CD4-positive, alpha-beta T cell treated with Interleukin-12 subunit alpha and Interleukin-12 subunit beta, for 1 hour (primary cell): ENCODE measurements at regions not wholly inside any gene's neighbourhood (a gene's known extent, or its start where the extent isn't known, plus 50 kb on each side); places are given as distances from the start of the nearest gene placed in this dataset.

Experiments used
- DNase-seq: peaks from one replicate; pipeline ENCODE4 v3.0.0-alpha.2; 2020

DNA sequence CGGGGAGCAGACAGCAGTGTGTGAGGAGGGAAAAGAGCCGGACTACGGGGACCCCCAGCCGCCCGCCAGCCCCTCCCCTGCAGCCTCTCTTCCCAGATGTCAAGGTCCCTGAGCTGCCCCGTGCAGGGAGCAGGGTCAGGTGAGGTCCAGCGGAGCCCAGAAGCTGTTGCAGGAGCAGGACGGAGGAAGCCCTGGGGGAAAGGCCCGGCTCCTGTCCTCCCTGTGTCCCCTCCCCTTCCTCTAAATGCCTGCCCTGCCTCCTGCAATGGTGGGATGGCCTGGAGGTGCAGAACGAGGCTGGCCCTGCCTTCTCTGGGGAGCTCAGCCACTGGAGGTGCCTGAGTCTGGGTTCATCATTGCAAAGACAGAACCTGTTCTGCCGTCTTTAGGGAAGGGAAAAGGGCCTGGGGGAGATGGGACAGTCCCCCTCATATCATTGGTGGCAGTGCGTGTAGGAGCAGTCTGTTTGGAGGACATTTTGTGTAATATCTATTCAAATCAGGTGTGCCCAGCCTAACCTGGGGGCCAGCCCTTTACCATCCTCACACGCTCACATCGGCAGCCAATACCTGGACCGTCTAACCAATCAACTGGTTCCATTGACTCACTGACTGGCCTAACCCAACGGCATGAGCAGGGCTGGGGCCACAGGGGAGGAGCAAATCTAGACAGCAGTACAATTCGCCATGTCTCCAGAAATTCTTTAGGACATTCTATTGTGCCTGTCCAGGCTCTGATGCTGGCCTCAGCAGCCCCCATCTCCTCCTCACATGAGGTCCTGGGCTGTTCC is 364.1 kb upstream of the SFSWAP start:
- DNase-seq = no peak

DNA sequence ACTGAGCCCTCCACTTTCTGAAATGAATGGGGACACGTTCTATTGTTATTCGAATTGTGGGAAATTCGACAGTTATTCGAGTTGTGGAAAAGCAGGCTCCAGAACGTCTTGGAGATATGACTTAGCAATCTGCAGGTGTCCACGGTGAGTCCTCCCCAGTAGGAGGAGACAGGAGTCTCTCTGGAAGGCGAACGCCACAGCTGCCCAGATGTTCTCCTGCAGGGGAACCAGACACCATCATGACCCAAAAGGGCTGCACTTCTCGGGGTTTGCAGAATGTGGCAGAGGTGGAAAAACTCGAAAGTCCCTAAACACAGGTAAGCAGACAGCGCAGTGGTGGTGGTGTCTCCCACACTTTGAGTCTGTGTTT is 363.6 kb upstream of the SFSWAP start:
- DNase-seq = no peak

DNA sequence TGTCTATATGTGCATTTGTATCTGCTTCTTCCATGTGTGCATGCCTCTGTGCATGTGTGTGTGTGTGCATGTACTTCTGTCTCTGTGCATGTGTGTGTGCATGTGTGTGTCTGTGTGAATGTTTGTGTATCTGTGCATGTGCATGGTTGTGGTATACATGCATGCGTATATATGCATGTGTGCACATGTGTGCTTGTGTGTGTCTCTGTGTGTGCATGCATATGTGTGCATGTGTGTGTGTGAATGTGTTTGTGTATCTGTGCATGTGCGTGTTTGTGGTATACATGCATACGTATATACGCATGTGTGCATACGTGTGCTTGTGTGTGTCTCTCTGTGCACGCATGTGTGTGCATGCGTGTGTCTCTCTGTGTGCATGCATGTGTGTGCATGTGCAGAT is 363.2 kb upstream of the SFSWAP start:
- no peak for DNase-seq

DNA sequence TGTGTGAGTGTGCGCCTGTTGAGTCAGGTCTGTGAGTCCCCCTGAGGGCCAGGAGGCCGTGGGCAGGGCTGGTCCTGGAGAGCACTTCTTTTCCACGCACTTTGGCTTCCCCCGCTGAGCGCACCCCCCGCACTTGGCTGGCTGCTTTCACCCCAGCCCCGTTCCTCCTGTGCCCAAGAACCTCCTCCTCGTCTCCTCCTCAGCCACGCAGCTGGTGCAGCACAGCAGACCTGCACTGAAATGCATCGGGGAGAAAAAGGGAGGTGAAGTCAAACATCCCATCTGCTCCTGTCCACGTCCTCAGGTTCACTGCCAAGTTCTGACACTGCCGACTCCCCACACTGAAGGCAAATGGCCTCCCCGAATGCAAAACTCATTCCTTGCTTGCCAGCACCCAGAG is 362.7 kb upstream of the SFSWAP start:
- no peak for DNase-seq

DNA sequence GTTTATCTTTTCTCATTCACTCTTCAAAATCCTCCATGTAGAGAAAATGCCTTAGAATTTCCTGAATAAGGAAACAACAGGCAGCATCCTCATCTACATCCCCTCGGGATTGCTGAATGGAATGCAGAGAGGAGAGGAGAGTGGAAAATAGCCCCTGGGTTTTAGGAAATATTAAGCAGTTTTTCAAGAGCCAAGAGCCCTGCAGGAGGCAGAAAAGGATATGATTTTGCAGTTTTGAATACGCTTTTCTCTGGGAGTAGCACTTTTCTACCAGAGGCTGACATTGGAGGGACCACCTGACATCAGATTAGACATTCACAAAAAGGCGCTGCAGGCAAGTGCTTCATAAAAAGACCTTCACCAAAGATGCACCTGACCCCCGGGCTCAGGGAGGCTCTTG is 362.2 kb upstream of the SFSWAP start:
- no peak for DNase-seq

DNA sequence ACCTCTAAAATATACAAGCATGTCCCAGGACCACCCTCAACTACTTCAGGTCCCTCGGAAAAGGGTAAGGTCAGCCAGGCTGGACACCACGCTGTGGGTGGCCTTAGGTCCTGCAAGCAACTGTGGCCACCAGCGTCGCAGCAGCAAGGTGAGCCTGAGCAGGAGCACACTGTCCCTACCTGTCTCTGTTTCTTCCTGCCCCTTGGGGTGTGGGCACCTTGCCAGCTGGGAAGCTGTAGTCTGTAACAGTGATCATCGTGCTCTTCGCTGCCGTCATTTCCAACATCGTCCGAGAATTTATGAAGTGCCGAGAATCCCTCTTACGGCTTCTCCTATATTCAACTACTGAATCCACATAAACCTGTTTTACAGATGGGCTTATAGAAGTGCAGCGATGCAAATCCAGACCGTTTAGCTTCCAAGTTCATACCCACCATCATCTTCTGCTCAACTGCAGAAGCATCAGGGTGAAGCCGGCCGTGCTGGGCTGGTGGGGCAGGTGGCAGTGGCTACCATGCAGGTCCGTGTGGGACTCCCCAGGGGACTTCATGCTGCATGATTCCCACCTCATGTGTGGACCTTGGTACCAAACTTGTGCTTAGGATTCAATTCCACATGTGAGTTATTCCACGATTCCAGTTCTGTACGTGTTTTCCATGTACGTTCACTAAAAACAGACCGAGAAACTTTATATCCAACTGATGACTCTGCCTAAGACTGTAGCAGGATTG is 361.3 kb upstream of the SFSWAP start:
- DNase-seq = no peak

DNA sequence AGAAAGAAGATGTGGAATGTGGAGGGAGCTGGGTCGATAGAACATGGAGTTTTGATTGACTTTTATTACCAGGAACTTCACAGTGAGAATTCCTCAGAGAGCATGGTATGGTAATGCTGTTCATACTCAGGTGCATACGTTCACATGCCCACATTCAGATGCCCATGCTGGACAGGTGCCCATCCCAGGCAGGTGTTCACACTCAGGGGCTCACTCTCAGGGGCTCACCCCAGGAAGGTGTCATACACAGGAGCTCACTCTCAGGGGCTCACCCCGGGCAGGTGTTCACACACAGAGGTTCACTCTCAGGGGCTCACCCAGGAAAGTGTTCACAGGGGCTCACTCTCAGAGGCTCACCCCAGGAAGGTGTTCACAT is 360.0 kb upstream of the SFSWAP start:
- no peak for DNase-seq

DNA sequence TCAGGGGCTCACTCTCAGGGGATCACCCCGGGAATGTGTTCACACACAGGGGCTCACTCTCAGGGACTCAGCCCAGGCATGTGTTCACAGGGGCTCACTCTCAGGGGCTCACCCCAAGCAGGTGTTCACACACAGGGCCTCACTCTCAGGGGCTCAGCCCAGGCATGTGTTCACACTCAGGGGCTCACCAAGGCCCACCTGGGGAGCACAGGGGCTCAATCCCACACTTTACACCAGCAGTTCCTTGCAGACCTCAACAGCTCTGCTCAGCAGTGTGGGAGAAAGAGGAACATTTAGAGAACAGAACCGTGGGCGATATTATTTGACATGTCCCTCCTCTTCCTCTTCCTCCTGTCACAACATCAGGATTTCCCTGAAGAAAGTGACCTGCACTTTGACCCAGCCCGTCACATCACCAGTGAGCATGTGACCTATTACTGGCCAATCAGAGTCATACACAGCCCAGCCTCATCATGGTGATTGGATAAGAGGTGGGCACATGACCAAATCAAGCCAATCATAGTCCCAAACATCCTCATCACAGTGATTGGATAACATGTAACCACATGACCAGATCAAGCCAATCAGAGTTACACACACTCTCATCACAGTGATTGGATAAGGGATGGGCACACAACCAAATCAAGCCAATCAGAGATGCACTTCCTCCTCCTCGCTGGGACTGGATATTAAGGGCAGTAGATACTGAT is 359.4 kb upstream of the SFSWAP start:
- DNase-seq = no peak

DNA sequence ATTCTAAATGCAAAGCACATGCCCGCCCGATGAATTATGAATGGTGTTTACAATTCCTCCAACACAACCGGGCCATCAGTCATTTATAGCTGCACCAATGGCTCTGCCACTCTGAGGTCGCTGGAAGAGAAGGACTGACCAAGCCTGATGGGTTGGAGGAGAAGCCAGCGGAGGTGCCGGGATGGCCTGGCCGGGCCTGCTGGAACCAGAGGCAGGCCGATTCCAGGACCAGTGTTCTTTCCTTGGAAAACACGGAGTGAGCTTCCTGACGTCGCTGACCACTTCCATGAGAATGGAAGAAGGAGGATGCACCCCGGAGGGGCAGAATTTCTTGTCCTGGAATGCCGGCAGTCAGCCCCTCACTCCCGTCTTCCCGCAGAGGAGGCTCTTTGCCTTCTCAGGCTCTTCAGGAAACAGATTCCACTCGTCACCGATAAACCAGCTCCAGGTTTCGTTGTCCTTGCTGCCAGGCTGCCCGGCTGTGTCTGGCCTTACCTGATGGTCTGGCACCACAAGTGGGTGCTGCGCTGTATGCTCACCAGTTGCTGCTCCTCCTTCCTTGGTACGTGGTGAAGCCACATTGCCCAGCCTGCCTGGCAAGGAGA is 358.5 kb upstream of the SFSWAP start:
- no peak for DNase-seq

DNA sequence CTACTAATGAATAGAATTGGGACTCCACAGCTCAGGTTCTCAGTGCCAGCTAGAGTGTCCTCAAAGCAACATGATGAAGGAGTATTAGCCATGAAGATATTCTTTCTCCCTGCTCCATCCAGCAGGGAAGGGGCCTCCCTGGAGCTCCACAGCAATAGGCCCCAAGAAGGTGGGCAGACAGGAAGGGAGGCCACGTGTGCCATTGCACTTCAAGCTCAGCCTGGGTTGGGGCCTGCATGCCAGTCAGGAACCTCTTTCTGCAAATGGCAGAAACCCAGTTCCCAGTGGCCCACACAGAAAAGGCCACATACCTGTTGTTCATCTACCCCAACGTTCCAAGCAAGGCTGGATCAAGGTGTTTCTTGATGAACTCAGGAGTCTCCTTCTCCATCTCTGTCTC is 357.5 kb upstream of the SFSWAP start:
- DNase-seq = no peak

DNA sequence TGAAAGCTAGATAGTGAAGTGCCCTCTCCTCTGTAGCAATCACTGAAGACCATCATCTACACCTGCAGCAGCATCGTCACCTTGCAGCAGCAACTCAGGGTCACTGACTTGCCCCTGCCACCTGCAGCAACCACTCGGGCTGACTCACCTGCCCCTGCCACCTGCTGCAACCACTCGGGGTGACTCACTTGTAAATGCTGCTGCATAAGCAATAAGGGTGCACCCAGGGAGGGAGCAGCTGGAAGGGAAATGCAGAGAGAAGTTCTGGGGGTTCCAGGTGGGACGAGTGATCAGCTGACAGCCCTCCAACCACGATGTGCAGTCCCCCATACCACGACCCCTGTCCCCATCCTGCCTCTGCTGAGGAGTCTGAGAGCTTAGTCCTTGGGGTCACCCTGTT is 357.1 kb upstream of the SFSWAP start:
- DNase-seq = no peak

DNA sequence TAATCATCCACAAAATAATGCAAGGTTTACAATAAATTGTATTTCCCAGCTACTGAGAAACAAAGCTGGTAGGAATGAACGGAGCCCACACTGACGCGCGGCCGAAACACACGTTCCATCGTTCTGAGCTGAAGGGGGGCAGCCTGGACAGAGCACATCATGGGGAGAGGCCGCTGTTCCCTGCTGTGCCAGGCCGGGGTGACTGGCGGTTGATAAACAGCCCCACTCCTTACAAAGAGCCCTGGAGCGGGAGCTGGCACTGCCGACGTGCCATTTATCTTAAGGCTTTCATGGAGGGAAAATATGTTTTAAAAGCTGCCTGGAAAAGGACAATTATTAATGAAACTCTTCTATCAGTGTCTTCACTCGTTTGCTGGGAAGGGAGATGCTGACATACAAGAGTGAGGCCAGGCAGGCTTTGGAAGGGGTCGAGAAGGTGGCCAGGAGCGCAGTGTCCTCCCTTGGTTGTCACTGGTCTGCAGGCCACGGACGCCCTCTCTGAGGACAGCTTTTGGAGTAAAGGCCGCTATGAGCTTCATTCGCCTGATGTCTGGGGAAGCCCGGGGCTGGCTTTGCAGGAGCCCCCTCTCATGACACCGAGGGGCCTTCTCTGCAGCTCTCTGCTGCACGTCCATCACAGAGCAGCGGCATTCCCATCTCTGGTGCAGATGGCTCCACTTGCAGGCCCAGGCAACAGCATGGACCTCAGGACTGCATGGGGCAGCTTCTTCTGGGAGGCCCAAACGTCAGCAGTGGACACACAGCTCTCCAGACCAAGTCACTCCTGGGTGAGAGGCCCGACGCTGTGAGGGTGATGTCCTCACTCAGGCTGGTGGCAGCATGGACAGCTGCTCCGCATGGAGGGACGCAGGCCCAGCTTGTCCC is 355.3 kb upstream of the SFSWAP start:
- no peak for DNase-seq

DNA sequence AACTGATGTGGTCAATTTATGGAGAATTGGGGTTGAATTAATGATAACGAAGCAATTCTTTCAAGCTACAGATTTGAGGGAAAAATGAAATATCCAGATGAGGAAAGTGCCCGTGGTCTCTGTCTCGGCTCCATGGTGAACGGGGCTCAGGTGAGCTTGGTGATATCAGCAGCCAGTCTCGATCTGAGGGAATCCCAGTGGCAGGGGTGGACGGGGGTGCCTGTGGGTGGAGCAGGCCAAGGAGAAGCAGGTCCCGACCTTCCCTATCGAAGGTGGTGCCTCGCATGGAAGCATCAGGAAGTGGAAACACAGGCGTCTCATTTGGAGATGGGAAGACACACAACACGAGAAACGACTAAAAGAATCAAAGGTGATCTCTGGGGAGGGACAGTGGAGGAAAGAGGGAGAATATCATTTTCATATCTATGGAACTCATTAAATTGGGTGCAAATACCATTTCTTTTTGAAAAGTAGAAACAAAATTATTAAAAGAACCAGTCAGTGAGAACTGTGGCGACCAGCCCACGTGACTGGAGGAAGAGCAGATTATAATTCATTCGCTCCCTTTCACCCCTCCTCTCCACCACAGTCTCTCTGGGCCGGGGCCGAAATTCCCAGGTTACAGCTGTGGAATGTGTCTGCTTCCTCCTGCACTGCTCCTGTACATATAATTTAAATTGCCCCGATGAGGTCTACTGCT is 354.3 kb upstream of the SFSWAP start:
- DNase-seq = no peak

DNA sequence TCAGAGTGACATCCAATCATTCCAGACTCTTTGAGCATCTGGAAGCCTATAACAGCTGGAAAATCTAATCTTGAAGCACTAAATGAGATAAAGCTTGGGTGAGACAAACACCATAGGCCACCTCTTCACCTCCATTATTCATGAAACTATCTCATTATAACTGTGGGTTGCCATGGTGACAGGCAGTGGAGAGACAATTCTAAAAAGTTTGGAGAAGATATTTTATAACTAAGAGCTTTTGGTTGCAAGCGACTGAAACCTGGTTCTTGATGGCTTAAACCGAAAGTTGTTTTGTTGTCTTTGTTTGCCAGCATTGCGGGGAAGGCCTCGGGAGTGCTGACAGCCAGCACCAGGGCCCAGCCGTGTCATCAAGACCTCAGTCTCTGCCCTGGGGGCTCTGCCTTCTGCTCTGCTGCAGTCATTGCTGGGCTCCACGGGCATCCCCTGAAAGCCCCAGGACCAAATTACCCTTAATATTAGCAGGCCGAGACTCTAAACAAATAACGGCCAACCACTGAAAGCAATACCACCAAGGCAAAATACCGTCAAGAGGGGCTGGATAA is 353.6 kb upstream of the SFSWAP start:
- DNase-seq = no peak

DNA sequence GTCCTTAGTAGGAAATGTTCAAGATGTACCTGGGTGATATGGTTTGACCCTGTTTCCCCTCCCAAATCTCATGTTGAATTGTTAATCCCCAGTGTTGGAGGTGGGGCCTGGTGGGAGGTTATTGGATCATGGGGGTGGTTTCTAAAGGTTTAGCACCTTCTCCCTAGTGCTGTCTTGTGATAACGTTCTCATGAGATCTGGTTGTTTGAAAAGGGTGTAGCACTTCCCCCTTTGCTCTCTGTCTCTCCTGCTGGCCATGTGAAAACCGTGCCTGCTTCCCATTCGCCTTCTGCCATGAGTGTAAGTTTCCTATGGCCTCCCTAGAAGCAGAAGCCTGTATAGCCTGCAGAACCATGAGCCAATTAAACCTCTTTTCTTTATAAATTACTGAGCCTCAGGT is 353.0 kb upstream of the SFSWAP start:
- DNase-seq = no peak

DNA sequence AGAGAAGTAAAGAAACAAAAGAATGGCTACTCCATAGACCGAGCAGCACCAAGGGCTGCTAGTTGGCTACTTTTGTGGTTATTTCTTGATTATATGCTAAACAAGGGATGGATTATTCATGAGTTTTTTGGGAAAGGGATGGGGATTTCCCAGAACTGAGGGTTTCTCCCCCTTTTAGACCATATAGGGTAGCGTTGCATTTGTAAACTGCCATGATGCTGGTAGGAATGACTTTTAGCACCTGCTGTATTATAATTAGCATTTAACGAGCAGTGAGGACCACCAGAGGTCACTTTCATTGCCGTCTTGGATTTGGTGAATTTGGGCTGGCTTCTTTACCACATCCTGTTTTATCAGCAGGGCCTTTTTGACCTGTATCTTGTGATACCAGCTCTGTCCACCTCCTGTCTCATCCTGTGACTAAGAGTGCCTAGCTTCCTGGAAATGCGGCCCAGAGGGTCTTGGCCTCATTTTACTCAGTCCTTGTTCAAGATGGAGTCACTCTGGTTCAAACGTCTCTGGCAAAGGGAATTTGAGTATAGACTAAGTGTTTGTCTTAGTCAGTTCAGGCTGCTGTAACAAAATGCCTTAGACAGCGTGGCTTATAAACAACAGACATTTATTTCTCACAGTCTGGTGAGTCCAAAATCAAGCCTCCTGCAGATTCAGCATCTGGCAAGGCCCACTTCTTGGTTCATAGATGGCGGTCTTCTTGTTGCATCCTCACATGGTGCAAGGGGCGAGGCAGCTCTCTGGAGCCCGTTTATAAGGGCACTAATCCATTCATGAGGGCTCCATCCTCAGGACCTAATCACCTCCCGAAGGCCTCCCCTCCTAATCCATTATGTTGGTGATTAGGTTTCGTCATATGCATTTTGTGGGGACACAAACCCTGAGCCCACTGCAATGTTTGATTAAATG is 348.3 kb upstream of the SFSWAP start:
- no peak for DNase-seq

DNA sequence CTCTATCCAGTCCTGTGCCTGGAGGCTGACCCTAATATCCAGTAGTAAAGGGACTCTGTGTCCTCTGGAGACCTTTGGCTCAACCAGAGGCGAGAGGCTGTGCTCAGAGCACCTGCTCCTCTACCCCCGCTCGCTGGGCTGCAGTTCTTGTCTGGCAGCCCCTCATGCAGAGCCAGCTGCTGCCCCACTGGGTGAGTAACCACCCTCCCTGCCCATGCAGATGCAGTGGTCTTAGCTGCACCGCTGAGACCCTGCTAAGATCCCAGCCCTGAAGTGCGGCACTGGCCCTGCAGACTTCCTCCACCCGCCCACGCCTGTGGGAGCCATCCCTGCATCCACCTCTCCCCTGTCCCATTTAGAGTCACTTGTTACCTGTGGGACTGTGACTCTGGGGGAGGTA is 347.5 kb upstream of the SFSWAP start:
- DNase-seq = no peak

DNA sequence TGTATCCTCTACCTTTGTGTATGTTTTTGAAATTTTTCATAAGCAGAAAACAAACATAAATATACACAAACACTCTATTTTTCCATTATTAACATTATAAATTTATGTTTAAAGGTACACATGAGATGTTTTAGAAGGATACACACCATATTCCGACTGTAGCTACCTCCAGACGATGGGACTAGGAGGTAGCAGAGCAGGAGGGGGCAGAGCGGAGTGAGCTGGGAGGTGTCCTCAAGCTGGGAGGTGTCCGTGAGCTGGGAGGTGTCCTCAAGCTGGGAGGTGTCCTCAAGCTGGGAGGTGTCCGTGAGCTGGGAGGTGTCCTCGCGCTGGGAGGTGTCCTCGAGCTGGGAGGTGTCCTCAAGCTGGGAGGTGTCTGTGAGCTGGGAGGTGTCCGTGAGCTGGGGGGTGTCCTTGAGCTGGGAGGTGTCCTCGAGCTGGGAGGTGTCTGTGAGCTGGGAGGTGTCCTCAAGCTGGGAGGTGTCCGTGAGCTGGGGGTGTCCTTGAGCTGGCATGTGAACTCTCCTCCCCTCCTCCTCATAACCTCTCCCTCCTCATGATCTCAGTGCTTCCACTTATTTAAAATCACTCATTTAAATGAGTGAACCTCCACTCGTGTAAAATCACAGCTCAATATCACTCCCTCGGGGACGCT is 346.9 kb upstream of the SFSWAP start:
- no peak for DNase-seq

DNA sequence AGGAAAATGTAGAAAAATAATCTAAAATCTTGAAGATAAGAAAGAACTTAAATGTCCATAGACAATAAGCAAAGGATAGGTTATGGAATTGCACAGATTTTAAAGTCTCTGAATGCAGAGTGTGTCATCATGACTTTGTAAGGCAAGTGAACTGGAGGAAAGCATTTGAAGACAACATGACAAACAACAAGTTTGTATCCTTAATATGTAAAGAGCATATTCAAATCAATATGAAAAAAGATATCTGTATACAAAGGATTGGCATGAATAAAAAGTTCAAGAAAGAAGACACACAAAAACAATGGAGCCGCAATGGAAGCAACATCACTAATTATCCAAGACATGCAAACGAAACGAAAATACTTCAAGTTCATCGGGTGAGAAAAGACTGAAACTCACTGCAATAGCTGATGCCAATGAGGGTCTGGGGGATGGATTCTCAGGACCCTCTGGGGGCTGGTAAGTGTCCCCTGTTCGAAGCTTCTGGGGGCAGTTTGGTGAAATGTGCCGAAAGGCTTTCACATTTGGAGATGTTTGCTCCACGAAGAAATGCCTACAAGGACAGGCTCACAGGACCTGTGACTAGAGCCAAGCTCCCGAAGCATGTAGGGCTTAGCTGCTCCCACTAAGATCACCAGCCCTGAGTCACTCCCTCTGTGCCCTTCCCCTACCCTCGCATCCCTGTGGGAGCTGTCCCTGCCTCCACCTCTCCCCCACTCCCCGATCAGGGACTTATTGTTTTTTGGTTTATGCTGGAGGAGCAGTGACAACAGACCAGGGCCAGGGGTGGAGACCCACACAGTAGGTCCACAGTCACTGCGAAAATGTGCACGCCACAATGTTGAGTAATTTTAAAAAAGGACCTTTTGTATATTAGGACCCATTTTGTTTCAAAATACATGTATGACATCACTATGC is 345.7 kb upstream of the SFSWAP start:
- no peak for DNase-seq
